ENCODE measurements at regions not wholly inside any gene's neighbourhood (a gene's known extent, or its start where the extent isn't known, plus 50 kb on each side); places are given as distances from the start of the nearest gene placed in this dataset.

DNA sequence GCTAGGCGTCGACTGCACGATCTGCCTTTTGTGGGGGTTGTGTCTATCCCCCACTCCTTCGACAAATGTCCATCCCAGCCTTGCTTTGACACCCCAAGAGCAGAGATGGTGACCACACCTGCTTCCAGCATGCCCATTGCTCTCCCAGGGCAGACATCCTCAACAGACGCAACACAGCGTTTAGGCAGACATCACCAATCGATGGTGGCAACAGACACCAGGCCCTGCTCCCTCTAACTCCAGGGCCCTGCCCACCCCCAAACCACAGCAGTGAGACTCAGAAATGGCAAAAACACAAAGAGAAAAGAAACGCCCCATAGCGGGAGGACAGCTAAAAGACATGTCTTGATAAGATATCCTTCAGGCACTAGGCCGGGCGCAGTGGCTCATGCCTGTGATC lies 150.9 kb downstream of the CRYBB2 start:
- H3K4me1 ChIP-seq, result no peaks in the 10 kb centered on the region
- TF ChIP-seq, protein P1, sequence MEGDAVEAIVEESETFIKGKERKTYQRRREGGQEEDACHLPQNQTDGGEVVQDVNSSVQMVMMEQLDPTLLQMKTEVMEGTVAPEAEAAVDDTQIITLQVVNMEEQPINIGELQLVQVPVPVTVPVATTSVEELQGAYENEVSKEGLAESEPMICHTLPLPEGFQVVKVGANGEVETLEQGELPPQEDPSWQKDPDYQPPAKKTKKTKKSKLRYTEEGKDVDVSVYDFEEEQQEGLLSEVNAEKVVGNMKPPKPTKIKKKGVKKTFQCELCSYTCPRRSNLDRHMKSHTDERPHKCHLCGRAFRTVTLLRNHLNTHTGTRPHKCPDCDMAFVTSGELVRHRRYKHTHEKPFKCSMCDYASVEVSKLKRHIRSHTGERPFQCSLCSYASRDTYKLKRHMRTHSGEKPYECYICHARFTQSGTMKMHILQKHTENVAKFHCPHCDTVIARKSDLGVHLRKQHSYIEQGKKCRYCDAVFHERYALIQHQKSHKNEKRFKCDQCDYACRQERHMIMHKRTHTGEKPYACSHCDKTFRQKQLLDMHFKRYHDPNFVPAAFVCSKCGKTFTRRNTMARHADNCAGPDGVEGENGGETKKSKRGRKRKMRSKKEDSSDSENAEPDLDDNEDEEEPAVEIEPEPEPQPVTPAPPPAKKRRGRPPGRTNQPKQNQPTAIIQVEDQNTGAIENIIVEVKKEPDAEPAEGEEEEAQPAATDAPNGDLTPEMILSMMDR (IDR thresholded peaks at IDR 0.05), result no peak
- H3K9me3 ChIP-seq, result no peaks in the 10 kb centered on the region
- H3K4me3 ChIP-seq, result no peak overlapping the region
- no peak for DNase-seq
- no peaks in the 10 kb centered on the region for H3K27me3 ChIP-seq (ENCODE audit: insufficient read depth in 3 of 3, low read length in 2 of 3)
- no peak for ATAC-seq
- no peak overlapping the region for H3K27ac ChIP-seq
- WGBS, 3 donors, result 94 to 97% (median 96%) methylated on average over 11 of the region's 11 CpGs
- H3K36me3 ChIP-seq (ENCODE audit: insufficient read depth in 1 of 2, low read depth in 1 of 2), result peaks cover 0 to 4% of the 10 kb centered on the region in 2 donors
- intact Hi-C loops (cut with DNase I), result no loop called here

DNA sequence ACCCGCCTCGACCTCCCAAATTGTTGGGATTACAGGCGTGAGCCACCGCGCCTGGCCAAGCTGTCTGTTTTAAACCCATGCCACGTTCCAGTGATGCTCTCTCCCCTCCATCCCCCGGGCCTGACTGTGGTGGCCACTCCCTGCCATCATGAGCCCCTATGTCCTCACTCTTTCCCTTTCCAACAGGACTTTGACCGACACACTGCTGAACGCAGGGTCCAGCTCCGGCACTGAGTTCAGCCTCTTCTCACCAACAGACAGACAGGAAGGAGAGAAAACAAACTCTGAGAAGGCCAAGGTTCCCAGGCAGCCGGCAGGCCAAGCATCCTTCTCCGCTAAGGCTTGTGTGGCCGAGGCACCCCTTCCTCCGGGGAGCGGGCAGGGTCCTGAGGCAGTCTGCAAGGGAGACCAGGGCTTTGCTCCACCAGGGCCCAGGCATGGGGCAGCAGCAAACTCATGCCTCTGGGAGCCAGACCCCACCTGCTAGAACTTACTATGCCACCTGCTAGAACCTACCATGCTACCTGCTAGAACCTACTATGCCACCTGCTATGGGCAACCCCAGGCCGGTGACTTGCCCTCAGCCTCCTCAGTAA lies 152.7 kb downstream of the CRYBB2 start:
- ATAC-seq (no peak), DNase-seq (no peak)
- intact Hi-C loops (cut with DNase I), result no loop called here
- Histone ChIP-seq H3K4me1 (no peaks in the 10 kb centered on the region), H3K27ac (no peak overlapping the region), H3K27me3 (ENCODE audit: insufficient read depth in 3 of 3, low read length in 2 of 3) (no peaks in the 10 kb centered on the region), H3K36me3 (ENCODE audit: insufficient read depth in 1 of 2, low read depth in 1 of 2) (peaks cover 0 to 4% of the 10 kb centered on the region in 2 donors), H3K4me3 (no peak overlapping the region), H3K9me3 (no peaks in the 10 kb centered on the region)
- TF ChIP-seq, protein P1 (IDR thresholded peaks at IDR 0.05), result no peak
- WGBS, 3 donors, result 94% methylated on average over 16 of the region's 16 CpGs

DNA sequence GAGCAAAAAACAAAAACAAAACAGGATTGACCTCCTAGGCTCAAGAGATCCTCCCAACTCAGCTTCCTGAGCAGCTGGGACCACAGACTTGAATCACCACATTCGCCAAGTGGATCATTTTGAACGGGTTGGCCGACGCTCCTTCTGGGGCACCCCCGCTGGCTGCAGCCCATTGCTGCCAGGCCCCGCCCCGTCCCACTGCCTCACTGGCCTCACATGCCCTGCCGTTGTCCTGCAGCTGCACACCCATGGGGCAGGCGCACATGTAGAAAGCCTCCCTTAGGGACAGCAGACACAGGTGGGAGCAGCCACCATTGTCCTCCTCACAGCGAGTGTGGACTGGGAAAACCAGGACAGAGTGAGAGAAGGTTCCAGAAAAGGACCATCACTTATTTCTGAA lies 154.5 kb downstream of the CRYBB2 start:
- H3K36me3 ChIP-seq (ENCODE audit: insufficient read depth in 1 of 2, low read depth in 1 of 2), result peaks cover 0 to 10% of the 10 kb centered on the region in 2 donors
- H3K4me3 ChIP-seq, result no peak overlapping the region
- no peaks in the 10 kb centered on the region for H3K4me1 ChIP-seq
- no peaks in the 10 kb centered on the region for H3K9me3 ChIP-seq
- DNase-seq (no peak), ATAC-seq (no peak)
- WGBS, 3 donors, result 64 to 75% (median 65%) methylated on average over 10 of the region's 10 CpGs
- H3K27ac ChIP-seq, result no peak overlapping the region
- intact Hi-C loops (cut with DNase I), result no loop called here
- no peaks in the 10 kb centered on the region for H3K27me3 ChIP-seq (ENCODE audit: insufficient read depth in 3 of 3, low read length in 2 of 3)
- TF ChIP-seq, protein P1 (IDR thresholded peaks at IDR 0.05), result no peak

DNA sequence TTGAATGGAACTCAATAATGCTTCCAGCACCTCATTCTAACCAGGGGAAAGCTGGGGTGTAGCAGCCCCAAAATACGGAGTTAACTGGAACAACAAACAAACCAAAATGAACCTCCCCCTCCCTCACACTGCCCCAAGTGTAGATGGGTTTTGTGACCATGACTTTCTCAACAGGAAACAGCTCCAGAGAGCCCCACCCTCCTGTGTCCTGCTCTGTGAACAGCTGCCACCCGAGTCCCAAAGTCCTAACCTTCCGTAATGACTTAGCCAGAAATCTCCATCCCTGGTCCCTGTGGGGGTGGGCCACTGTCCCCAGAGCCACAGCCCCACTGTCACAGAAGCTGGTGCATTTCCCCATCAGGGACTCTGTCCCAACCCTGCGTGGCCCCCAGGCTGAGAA lies 155.4 kb downstream of the CRYBB2 start:
- 54 to 58% (median 55%) methylated on average over 4 of the region's 4 CpGs for WGBS, 3 donors
- Histone ChIP-seq H3K36me3 (ENCODE audit: insufficient read depth in 1 of 2, low read depth in 1 of 2) (peaks cover 0 to 14% of the 10 kb centered on the region in 2 donors), H3K9me3 (no peaks in the 10 kb centered on the region), H3K4me3 (no peak overlapping the region), H3K4me1 (no peaks in the 10 kb centered on the region), H3K27ac (no peak overlapping the region), H3K27me3 (ENCODE audit: insufficient read depth in 3 of 3, low read length in 2 of 3) (no peaks in the 10 kb centered on the region)
- intact Hi-C loops (cut with DNase I), result no loop called here
- TF ChIP-seq, protein P1 (IDR thresholded peaks at IDR 0.05), result no peak
- DNase-seq (no peak), ATAC-seq (no peak)

DNA sequence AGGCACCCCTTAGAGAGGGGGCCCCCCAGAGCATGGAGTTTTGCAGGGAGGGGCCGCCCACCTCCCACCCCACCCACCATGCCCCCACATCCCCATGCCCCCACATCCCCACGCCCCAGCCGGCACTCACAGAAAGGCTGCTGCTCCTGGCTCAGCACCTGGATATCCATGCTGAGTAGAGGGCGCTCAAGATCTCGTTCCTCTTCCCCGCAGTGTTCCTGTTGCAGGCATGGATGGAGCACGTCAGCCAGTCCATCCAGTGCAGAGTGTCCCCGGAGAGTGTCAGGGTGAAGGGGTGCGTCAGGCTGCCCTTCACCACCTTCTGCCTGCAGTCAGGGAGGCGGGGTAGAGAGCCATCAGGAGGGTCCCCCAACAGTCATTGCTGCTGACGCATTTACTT lies 156.2 kb downstream of the CRYBB2 start:
- Histone ChIP-seq H3K27me3 (ENCODE audit: insufficient read depth in 3 of 3, low read length in 2 of 3) (no peaks in the 10 kb centered on the region), H3K36me3 (ENCODE audit: insufficient read depth in 1 of 2, low read depth in 1 of 2) (peaks cover 0 to 21% of the 10 kb centered on the region in 2 donors), H3K27ac (no peak overlapping the region), H3K4me3 (no peak overlapping the region), H3K4me1 (no peaks in the 10 kb centered on the region), H3K9me3 (no peaks in the 10 kb centered on the region)
- DNase-seq (no peak), ATAC-seq (no peak)
- intact Hi-C loops (cut with DNase I), result no loop called here
- 90 to 93% (median 91%) methylated on average over 10 to 11 of the region's 11 CpGs for WGBS, 3 donors
- TF ChIP-seq, protein P1 (IDR thresholded peaks at IDR 0.05), result no peak
